AG04450 (cell line): ENCODE measurements at regions not wholly inside any gene's neighbourhood (a gene's known extent, or its start where the extent isn't known, plus 50 kb on each side); places are given as distances from the start of the nearest gene placed in this dataset.

Experiments used
- CTCF ChIA-PET: fragments of 300-600, 350-600 bp; formaldehyde crosslinking; extraction: SDS; loops from one replicate; lab custom pipeline; 2022; ENCODE audit warnings: antibody characterized with exemption, inconsistent platforms; lab: Charles Lee
- POLR2A ChIA-PET: fragments of 350-600 bp; formaldehyde crosslinking; extraction: SDS; loops from one replicate; lab custom pipeline; 2021; ENCODE audit warnings: antibody characterized with exemption, inconsistent platforms; lab: Yijun Ruan, JAX
- DNase-seq: peaks from one replicate; pipeline ENCODE4 v3.0.0-alpha.2; 2011; ENCODE audit warnings: low read depth, low spot score
- H3K27ac ChIP-seq: one replicate; pipeline ENCODE4 v1.5.1; 2012; ENCODE audit warnings: low read depth, low read length, control low read depth
- H3K27me3 ChIP-seq: one replicate; pipeline ENCODE4 v1.6.0; 2012; ENCODE audit warnings: low read length; ENCODE audit not compliant: control insufficient read depth, insufficient read depth
- H3K4me3 ChIP-seq: 2 replicates; pipeline ENCODE4 v1.5.1; 2011; ENCODE audit warnings: mild to moderate bottlenecking, low read depth, low read length, control low read depth
- H3K9me3 ChIP-seq: 2 replicates; pipeline ENCODE4 v1.5.1; 2012; ENCODE audit warnings: low read length; ENCODE audit not compliant: control insufficient read depth, insufficient read depth
- CTCF ChIP-seq: IDR thresholded peaks from 2 replicates; pipeline ENCODE4 v1.5.1; 2011; ENCODE audit warnings: low read depth, low read length, control low read depth, inconsistent platforms

GRCh38 chr2:193502363-193503035 lies 1307.8 kb upstream of the TMEFF2 start:
- ChIA-PET CTCF (no interaction called here), POLR2A (no interaction called here)
- H3K27ac ChIP-seq = no peak overlapping the region
- peaks cover 17% of the 10 kb centered on the region for H3K9me3 ChIP-seq
- DNase-seq = no peak
- no peak for TF ChIP-seq CTCF
- H3K27me3 ChIP-seq = no peaks in the 10 kb centered on the region
- H3K4me3 ChIP-seq = no peak overlapping the region

- no peak for TF ChIP-seq CTCF
- H3K27ac ChIP-seq = no peak overlapping the region
- DNase-seq = no peak
- H3K4me3 ChIP-seq = no peak overlapping the region
- CTCF ChIA-PET = no interaction called here
- H3K27me3 ChIP-seq = no peaks in the 10 kb centered on the region
- POLR2A ChIA-PET = no interaction called here
- H3K9me3 ChIP-seq = peaks cover 3% of the 10 kb centered on the region
Observed at GRCh38 chr2:193496786-193497185, 1302.1 kb upstream of the TMEFF2 start.

- H3K27me3 ChIP-seq = no peaks in the 10 kb centered on the region
- no peak overlapping the region for H3K27ac ChIP-seq
- TF ChIP-seq CTCF = no peak
- DNase-seq = no peak
- CTCF ChIA-PET = interaction anchor here (0.5 kb wide), 1 partner anchor 32 kb away, joined by 9 read pairs; no protein-coding TSS in a partner anchor
- no peaks in the 10 kb centered on the region for H3K9me3 ChIP-seq
- H3K4me3 ChIP-seq = no peak overlapping the region
- POLR2A ChIA-PET = no interaction called here
Observed at GRCh38 chr2:193482557-193482956, 1287.8 kb upstream of the TMEFF2 start.

- H3K9me3 ChIP-seq = peaks cover 6% of the 10 kb centered on the region; the same call in 1 of the 2 replicates
- no peak overlapping the region for H3K4me3 ChIP-seq
- H3K27ac ChIP-seq = no peak overlapping the region
- no peak for DNase-seq
- H3K27me3 ChIP-seq = no peaks in the 10 kb centered on the region
- POLR2A ChIA-PET = no interaction called here
- no peak for TF ChIP-seq CTCF
- CTCF ChIA-PET = no interaction called here
Observed at GRCh38 chr2:193480187-193480586, 1285.5 kb upstream of the TMEFF2 start.

GRCh38 chr2:193476171-193476800 lies 1281.6 kb upstream of the TMEFF2 start:
- Histone ChIP-seq H3K27me3 (no peaks in the 10 kb centered on the region), H3K27ac (no peak overlapping the region), H3K4me3 (no peak overlapping the region), H3K9me3 (peaks cover 13% of the 10 kb centered on the region; the same call in 1 of the 2 replicates)
- ChIA-PET CTCF (no interaction called here), POLR2A (no interaction called here)
- no peak for DNase-seq
- no peak for TF ChIP-seq CTCF
